WTC11 (cell line): ENCODE measurements at regions not wholly inside any gene's neighbourhood (a gene's known extent, or its start where the extent isn't known, plus 50 kb on each side); places are given as distances from the start of the nearest gene placed in this dataset.
A peak's percentile ranks its signal among the peaks of the same experiment; 100 is the strongest.

ENCODE experiments used
- ATAC-seq: fragments of 200-7000 bp; cut with Tn5 transposase; 2 replicates; pipeline ENCODE4 v1.10.0; 2021; ENCODE audit warnings: mild to moderate bottlenecking, moderate library complexity
- CTCF ChIA-PET: fragments of 300-600 bp; sonication (Branson Sonifier 250); formaldehyde crosslinking; loops from one replicate; lab custom pipeline; 2021; ENCODE audit warnings: antibody characterized with exemption; lab: Charles Lee
- POLR2A ChIA-PET: fragments of 350-600 bp; sonication (Branson Sonifier 250); formaldehyde crosslinking; loops from one replicate; lab custom pipeline; 2021; ENCODE audit warnings: antibody characterized with exemption; lab: Charles Lee
- DNase-seq: peaks from one replicate; pipeline ENCODE4 v3.0.0; 2021; ENCODE audit warnings: low spot score
- H3K27ac Mint-ChIP-seq: 2 replicates; pipeline ENCODE4 v1.8.0; 2021; ENCODE audit warnings: mixed read lengths
- H3K27me3 Mint-ChIP-seq: 2 replicates; pipeline ENCODE4 v1.8.0; 2021; ENCODE audit warnings: low read depth, mild to moderate bottlenecking, moderate library complexity, mixed read lengths
- H3K36me3 Mint-ChIP-seq: 2 replicates; pipeline ENCODE4 v1.8.0; 2021; ENCODE audit warnings: mixed read lengths
- H3K4me1 Mint-ChIP-seq: 2 replicates; pipeline ENCODE4 v1.8.0; 2022; ENCODE audit warnings: mixed read lengths
- H3K4me3 Mint-ChIP-seq: 2 replicates; pipeline ENCODE4 v1.8.0; 2021; ENCODE audit warnings: mild to moderate bottlenecking, moderate library complexity, mixed read lengths
- H3K9me3 Mint-ChIP-seq: 2 replicates; pipeline ENCODE4 v1.8.0; 2021; ENCODE audit warnings: mixed read lengths
- GABPB1 ChIP-seq: sonication (generic); formaldehyde crosslinking; IDR thresholded peaks from 2 replicates; pipeline ENCODE4 v1.8.1; 2023; ENCODE audit warnings: mild to moderate bottlenecking, missing genetic modification reagents
- NR3C1 ChIP-seq: sonication (generic); formaldehyde crosslinking; conservative IDR thresholded peaks from 2 replicates; pipeline ENCODE4 v1.8.1; 2023; ENCODE audit warnings: low read depth, mild to moderate bottlenecking, missing genetic modification reagents
- OVOL2 ChIP-seq: fragments of 250-450 bp; sonication (Bioruptor Pico); IDR thresholded peaks from 2 replicates; pipeline ENCODE4 v1.9.0; 2021; ENCODE audit warnings: mild to moderate bottlenecking, borderline replicate concordance
- RELA ChIP-seq: sonication (generic); formaldehyde crosslinking; IDR thresholded peaks from 2 replicates; pipeline ENCODE4 v1.8.1; 2022; ENCODE audit warnings: missing genetic modification reagents, mild to moderate bottlenecking, borderline replicate concordance
- RORB ChIP-seq: fragments of 250-450 bp; sonication (Bioruptor Pico); IDR thresholded peaks from 2 replicates; pipeline ENCODE4 v1.9.0; 2021; ENCODE audit warnings: mild to moderate bottlenecking
- TCF7 ChIP-seq: sonication (generic); formaldehyde crosslinking; IDR thresholded peaks from 2 replicates; pipeline ENCODE4 v1.8.0; 2022; ENCODE audit warnings: mild to moderate bottlenecking, low read depth, missing genetic modification reagents, moderate library complexity
- ZNF121 ChIP-seq: sonication (generic); formaldehyde crosslinking; IDR thresholded peaks from 2 replicates; pipeline ENCODE4 v1.8.0; 2023; ENCODE audit warnings: missing genetic modification reagents
- ZNF232 ChIP-seq: sonication (generic); formaldehyde crosslinking; IDR thresholded peaks from 2 replicates; pipeline ENCODE4 v1.8.0; 2022; ENCODE audit warnings: mild to moderate bottlenecking, missing genetic modification reagents
- ZNF317 ChIP-seq: sonication (generic); formaldehyde crosslinking; IDR thresholded peaks from 2 replicates; pipeline ENCODE4 v1.8.1; 2023; ENCODE audit warnings: low read depth, mild to moderate bottlenecking, moderate library complexity, missing genetic modification reagents, borderline replicate concordance
- ZNF396 ChIP-seq: fragments of 250-450 bp; sonication (Bioruptor Pico); IDR thresholded peaks from 2 replicates; pipeline ENCODE4 v1.8.0; 2021; ENCODE audit warnings: mild to moderate bottlenecking, moderate library complexity, borderline replicate concordance
- TF ChIP-seq, protein P1 (sequence below): fragments of 250-450 bp; sonication (Bioruptor Pico); IDR thresholded peaks from 2 replicates; pipeline ENCODE4 v1.9.0; 2021; ENCODE audit warnings: mild to moderate bottlenecking
- TF ChIP-seq, protein P2 (sequence below): sonication (generic); formaldehyde crosslinking; IDR thresholded peaks from 2 replicates; pipeline ENCODE4 v1.8.0; 2022; ENCODE audit warnings: mild to moderate bottlenecking, missing genetic modification reagents
- TF ChIP-seq, protein P3 (sequence below): sonication (generic); formaldehyde crosslinking; IDR thresholded peaks from 2 replicates; pipeline ENCODE4 v1.8.0; 2023; ENCODE audit warnings: missing genetic modification reagents
- TF ChIP-seq, protein P4 (sequence below): sonication (generic); formaldehyde crosslinking; IDR thresholded peaks from 2 replicates; pipeline ENCODE4 v1.8.0; 2022; ENCODE audit warnings: mild to moderate bottlenecking, missing genetic modification reagents
- TF ChIP-seq, protein P5 (sequence below): sonication (generic); formaldehyde crosslinking; IDR thresholded peaks from 2 replicates; pipeline ENCODE4 v1.8.0; 2022; ENCODE audit warnings: mild to moderate bottlenecking, missing genetic modification reagents
- TF ChIP-seq, protein P6 (sequence below): sonication (generic); formaldehyde crosslinking; conservative IDR thresholded peaks from 2 replicates; pipeline ENCODE4 v1.8.1; 2023; ENCODE audit warnings: mild to moderate bottlenecking, low read depth, missing genetic modification reagents, moderate library complexity
- TF ChIP-seq, protein P7 (sequence below): sonication (generic); formaldehyde crosslinking; IDR thresholded peaks from 2 replicates; pipeline ENCODE4 v1.8.1; 2022; ENCODE audit warnings: missing genetic modification reagents, borderline replicate concordance

DNA sequence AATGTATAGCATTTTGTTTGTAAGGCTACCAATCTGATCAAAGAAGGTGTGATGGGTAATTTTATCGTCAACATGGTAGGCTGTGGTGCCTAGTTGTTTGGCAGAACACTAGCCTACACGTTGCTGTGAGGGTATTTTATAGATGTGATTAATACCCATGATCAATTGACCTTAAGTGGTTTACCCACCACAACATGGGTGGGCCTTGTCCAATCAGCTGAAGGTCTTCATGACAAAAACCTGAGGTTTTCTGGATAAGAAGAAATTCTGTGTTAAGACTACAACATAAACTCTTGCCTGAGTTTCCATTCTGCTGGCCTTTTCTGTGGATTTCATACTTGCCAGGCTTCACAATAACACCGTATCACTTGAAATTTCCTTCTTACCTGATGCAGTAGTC, 131.8 kb upstream of the PPP1R3A start:
- Mint-ChIP-seq H3K9me3 (0 out of 2 replicates have a peak, but pooled peaks cover 4% of the 10 kb centered on the region), H3K27ac (no peak overlapping the region), H3K27me3 (no peaks in the 10 kb centered on the region), H3K36me3 (no peaks in the 10 kb centered on the region), H3K4me3 (no peak overlapping the region), H3K4me1 (peaks cover 5% of the 10 kb centered on the region; the same call in 1 of the 2 replicates)
- DNase-seq (no peak), ATAC-seq (no peak)
- no peak for TF ChIP-seq TCF7
- TF ChIP-seq, protein P1, sequence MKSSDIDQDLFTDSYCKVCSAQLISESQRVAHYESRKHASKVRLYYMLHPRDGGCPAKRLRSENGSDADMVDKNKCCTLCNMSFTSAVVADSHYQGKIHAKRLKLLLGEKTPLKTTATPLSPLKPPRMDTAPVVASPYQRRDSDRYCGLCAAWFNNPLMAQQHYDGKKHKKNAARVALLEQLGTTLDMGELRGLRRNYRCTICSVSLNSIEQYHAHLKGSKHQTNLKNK (CRISPR knock-in tag): no peak
- TF ChIP-seq ZNF121 (CRISPR knock-in tag): no peak
- TF ChIP-seq RELA: no peak
- TF ChIP-seq ZNF396 (CRISPR knock-in tag): no peak
- TF ChIP-seq, protein P2, sequence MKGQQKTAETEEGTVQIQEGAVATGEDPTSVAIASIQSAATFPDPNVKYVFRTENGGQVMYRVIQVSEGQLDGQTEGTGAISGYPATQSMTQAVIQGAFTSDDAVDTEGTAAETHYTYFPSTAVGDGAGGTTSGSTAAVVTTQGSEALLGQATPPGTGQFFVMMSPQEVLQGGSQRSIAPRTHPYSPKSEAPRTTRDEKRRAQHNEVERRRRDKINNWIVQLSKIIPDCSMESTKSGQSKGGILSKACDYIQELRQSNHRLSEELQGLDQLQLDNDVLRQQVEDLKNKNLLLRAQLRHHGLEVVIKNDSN (CRISPR knock-in tag): no peak
- TF ChIP-seq GABPB1 (CRISPR knock-in tag): no peak
- no peak for TF ChIP-seq NR3C1 (CRISPR knock-in tag)
- ChIA-PET CTCF (no interaction called here), POLR2A (no interaction called here)

DNA sequence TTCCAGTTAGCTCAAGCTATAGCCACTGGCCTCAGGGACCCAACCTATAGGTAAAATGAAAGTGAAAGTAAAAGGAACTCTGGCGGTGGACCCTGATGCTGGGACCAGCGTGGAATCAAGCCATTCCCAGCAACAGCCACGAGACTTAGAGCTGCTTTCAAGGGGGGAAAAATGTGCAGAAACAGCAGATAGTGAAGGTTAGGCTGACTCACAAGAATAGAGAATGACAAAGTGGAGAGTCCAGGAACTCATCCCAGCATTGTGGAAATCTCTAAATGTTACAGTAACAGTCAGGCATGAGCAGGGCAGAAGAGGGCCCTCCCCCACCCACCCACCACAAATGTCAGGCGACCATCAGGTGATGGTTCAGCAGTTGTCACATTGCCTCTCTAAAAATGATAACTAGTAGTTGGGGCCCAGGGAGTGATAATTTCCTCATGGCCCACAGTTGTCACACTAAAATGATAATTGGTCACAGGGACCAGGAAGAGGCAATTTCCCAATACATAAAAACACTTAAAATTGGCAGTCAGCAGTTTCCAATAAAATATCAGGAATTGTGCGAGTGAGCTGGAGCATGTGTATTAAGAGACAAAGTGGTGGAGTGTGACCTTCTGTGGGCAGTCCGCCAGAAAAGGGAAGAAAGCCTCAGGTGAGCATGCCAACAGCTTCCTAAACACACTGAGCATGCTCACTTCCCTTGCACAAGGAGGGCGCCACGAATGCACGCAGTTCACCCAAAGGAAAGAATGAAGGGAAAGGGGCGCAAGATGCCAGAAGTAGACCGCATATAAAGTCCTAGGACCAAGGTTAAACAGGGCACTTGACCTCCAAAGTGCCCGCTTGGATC, 129.8 kb upstream of the PPP1R3A start:
- no peak for DNase-seq
- Mint-ChIP-seq H3K36me3 (no peaks in the 10 kb centered on the region), H3K27ac (no peak overlapping the region), H3K9me3 (0 out of 2 replicates have a peak, but pooled peaks cover 4% of the 10 kb centered on the region), H3K4me1 (peaks cover 5% of the 10 kb centered on the region; the same call in 1 of the 2 replicates), H3K4me3 (no peak overlapping the region), H3K27me3 (no peaks in the 10 kb centered on the region)
- CTCF ChIA-PET: no interaction called here
- peak; percentile 65 for ATAC-seq
- POLR2A ChIA-PET: no interaction called here
- TF ChIP-seq, protein P3, sequence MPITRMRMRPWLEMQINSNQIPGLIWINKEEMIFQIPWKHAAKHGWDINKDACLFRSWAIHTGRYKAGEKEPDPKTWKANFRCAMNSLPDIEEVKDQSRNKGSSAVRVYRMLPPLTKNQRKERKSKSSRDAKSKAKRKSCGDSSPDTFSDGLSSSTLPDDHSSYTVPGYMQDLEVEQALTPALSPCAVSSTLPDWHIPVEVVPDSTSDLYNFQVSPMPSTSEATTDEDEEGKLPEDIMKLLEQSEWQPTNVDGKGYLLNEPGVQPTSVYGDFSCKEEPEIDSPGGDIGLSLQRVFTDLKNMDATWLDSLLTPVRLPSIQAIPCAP (CRISPR knock-in tag): 0 out of 2 replicates have a peak, but pooled peaks have one; percentile 26
- TF ChIP-seq, protein P4, sequence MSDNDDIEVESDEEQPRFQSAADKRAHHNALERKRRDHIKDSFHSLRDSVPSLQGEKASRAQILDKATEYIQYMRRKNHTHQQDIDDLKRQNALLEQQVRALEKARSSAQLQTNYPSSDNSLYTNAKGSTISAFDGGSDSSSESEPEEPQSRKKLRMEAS (CRISPR knock-in tag): no peak

DNA sequence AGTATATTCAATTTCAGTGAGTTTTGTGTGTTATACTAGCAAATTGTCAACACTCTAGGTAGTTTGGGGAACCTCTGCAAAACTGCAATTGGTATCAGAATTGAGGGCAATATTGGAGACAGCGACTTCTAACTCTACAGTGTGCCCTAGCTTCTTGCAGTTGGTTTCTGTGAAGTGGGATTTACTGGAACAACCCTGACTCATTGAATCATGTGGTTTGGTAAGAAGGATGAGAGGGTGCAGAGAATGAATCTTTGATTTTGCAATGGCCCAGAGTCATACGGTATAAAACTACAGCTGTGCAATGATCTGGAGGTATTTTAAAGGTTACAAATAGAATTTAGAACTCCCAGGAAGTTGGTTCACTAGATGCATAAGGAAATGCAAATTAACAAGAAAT, 129.1 kb upstream of the PPP1R3A start:
- Mint-ChIP-seq H3K27ac (no peak overlapping the region), H3K4me3 (no peak overlapping the region), H3K27me3 (no peaks in the 10 kb centered on the region), H3K36me3 (no peaks in the 10 kb centered on the region), H3K4me1 (peaks cover 5% of the 10 kb centered on the region; the same call in 1 of the 2 replicates), H3K9me3 (no peaks in the 10 kb centered on the region)
- TF ChIP-seq ZNF317 (CRISPR knock-in tag): no peak
- ChIA-PET CTCF (no interaction called here), POLR2A (no interaction called here)
- DNase-seq (no peak), ATAC-seq (no peak)

DNA sequence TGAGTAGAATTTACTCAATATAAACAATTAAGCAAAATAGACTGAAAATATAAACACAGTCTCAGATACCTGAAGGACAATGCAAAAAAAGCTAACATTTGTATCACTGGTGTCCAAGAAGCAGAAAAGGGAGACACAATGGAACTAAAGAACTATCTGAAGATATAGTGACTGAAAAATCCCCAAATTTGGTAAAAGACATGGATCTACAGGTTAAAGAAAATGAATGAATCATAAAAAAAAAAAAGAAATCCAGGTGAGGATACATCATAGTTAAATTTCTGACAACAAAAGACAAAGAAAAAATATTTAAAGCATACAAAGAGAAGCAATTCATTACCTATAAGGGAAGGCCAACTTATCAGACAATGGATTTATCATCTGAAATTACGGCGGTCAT, 114.7 kb upstream of the PPP1R3A start:
- Mint-ChIP-seq H3K4me1 (no peaks in the 10 kb centered on the region), H3K36me3 (no peaks in the 10 kb centered on the region), H3K4me3 (no peak overlapping the region), H3K9me3 (no peaks in the 10 kb centered on the region), H3K27ac (no peak overlapping the region), H3K27me3 (no peaks in the 10 kb centered on the region)
- ChIA-PET POLR2A (no interaction called here), CTCF (no interaction called here)
- no peak for ATAC-seq
- DNase-seq: no peak
- TF ChIP-seq, protein P5, sequence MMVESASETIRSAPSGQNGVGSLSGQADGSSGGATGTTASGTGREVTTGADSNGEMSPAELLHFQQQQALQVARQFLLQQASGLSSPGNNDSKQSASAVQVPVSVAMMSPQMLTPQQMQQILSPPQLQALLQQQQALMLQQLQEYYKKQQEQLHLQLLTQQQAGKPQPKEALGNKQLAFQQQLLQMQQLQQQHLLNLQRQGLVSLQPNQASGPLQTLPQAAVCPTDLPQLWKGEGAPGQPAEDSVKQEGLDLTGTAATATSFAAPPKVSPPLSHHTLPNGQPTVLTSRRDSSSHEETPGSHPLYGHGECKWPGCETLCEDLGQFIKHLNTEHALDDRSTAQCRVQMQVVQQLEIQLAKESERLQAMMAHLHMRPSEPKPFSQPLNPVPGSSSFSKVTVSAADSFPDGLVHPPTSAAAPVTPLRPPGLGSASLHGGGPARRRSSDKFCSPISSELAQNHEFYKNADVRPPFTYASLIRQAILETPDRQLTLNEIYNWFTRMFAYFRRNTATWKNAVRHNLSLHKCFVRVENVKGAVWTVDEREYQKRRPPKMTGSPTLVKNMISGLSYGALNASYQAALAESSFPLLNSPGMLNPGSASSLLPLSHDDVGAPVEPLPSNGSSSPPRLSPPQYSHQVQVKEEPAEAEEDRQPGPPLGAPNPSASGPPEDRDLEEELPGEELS: no peak
- TF ChIP-seq, protein P6, sequence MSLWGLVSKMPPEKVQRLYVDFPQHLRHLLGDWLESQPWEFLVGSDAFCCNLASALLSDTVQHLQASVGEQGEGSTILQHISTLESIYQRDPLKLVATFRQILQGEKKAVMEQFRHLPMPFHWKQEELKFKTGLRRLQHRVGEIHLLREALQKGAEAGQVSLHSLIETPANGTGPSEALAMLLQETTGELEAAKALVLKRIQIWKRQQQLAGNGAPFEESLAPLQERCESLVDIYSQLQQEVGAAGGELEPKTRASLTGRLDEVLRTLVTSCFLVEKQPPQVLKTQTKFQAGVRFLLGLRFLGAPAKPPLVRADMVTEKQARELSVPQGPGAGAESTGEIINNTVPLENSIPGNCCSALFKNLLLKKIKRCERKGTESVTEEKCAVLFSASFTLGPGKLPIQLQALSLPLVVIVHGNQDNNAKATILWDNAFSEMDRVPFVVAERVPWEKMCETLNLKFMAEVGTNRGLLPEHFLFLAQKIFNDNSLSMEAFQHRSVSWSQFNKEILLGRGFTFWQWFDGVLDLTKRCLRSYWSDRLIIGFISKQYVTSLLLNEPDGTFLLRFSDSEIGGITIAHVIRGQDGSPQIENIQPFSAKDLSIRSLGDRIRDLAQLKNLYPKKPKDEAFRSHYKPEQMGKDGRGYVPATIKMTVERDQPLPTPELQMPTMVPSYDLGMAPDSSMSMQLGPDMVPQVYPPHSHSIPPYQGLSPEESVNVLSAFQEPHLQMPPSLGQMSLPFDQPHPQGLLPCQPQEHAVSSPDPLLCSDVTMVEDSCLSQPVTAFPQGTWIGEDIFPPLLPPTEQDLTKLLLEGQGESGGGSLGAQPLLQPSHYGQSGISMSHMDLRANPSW (CRISPR knock-in tag): no peak
- TF ChIP-seq, protein P7, sequence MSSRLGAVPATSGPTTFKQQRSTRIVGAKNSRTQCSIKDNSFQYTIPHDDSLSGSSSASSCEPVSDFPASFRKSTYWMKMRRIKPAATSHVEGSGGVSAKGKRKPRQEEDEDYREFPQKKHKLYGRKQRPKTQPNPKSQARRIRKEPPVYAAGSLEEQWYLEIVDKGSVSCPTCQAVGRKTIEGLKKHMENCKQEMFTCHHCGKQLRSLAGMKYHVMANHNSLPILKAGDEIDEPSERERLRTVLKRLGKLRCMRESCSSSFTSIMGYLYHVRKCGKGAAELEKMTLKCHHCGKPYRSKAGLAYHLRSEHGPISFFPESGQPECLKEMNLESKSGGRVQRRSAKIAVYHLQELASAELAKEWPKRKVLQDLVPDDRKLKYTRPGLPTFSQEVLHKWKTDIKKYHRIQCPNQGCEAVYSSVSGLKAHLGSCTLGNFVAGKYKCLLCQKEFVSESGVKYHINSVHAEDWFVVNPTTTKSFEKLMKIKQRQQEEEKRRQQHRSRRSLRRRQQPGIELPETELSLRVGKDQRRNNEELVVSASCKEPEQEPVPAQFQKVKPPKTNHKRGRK (CRISPR knock-in tag): no peak
- TF ChIP-seq OVOL2 (CRISPR knock-in tag) (no peak), ZNF232 (no peak), RORB (CRISPR knock-in tag) (no peak)
- TF ChIP-seq, protein P3 (CRISPR knock-in tag): no peak
